GM12892 (cell line): ENCODE measurements at regions not wholly inside any gene's neighbourhood (a gene's known extent, or its start where the extent isn't known, plus 50 kb on each side); places are given as distances from the start of the nearest gene placed in this dataset.

Experiments
- POLR2A ChIP-seq: IDR thresholded peaks from 2 replicates; pipeline ENCODE4 v1.6.1; 2011; ENCODE audit warnings: low read depth, low read length, control low read depth
- POLR2AphosphoS5 ChIP-seq: IDR thresholded peaks from 2 replicates; pipeline ENCODE4 v1.6.1; 2011; ENCODE audit warnings: low read depth, low read length, control low read depth

DNA sequence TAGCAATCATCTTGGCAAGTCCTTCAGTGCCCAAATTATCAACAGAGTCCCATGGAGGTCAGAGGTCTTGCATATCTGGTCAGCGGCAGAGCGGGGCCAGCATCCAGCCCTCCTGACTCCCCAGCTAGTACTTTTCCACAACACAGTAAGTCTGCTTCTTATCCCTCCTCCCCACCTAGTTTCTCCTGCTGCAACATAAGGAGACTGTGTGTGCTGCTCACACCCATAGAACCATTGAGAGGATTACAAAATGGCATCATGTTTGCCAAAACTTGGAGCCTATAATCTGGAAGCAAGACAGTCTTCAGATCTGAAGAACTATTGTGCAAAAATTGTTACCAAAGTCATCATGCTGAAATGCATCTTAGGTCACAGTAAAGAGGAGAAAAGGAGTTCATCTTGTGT lies 125.8 kb upstream of the ZNF366 start:
- no peak for TF ChIP-seq POLR2AphosphoS5
- no peak for TF ChIP-seq POLR2A
